Astrocyte of the spinal cord (primary cell): ENCODE measurements at regions not wholly inside any gene's neighbourhood (a gene's known extent, or its start where the extent isn't known, plus 50 kb on each side); places are given as distances from the start of the nearest gene placed in this dataset.

Source experiments
- DNase-seq: peaks from one replicate; pipeline ENCODE4 v3.0.0; 2011; ENCODE audit warnings: low read depth, low spot score
- H3K4me3 ChIP-seq: 2 replicates; pipeline ENCODE4 v1.5.1; 2011; ENCODE audit warnings: low read depth, mild to moderate bottlenecking, low read length, moderate library complexity
- in situ Hi-C: cut with HindIII; loops from 2 replicates; pipeline ENCODE4 v1.10.0; 2017; ENCODE audit warnings: low sequenced_read_pairs
- TF ChIP-seq, protein P1 (sequence below): IDR thresholded peaks from 2 replicates; pipeline ENCODE4 v1.5.1; 2012; ENCODE audit warnings: low read depth, mild to moderate bottlenecking, low read length, inconsistent platforms

DNA sequence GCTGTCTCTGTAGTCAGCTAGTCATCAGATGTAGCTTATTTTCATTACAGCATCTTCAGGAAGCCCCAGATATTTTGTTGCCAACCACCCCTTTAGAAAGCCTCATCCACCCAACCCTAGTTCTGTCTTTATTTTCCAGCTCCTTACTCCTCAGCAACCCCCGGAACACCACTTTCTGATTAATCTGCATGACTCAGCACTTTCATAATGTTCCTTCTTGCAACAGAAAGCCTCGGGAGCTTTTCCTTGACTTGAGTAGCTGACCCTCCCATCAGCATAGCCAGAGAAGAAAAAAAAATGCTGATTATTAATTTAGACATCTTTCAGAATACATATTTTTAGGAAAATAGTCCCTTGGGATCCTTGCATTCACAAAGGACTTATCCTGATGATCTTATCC, 244.0 kb upstream of the CXCL12 start:
- in situ Hi-C loops, result no loop called here

DNA sequence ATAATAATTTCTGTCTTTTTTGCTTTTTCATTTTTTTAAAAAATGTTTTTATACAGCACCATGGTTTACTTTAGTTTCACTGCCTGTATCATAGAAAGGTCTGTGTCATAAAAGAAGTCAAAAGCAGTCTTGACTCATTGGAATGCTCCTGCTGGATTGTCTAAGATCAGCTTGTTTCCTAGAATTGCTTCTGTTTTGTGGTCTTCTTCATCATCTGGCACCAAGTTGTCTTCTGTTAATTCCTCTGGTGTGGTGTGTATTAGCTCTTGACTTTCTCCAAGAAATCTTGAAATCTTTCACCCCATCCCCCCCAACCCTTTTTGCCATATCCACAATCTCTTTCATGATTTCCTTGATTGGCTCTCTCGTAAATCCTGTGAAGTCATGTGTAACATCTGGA, 250.3 kb upstream of the CXCL12 start:
- TF ChIP-seq, protein P1, sequence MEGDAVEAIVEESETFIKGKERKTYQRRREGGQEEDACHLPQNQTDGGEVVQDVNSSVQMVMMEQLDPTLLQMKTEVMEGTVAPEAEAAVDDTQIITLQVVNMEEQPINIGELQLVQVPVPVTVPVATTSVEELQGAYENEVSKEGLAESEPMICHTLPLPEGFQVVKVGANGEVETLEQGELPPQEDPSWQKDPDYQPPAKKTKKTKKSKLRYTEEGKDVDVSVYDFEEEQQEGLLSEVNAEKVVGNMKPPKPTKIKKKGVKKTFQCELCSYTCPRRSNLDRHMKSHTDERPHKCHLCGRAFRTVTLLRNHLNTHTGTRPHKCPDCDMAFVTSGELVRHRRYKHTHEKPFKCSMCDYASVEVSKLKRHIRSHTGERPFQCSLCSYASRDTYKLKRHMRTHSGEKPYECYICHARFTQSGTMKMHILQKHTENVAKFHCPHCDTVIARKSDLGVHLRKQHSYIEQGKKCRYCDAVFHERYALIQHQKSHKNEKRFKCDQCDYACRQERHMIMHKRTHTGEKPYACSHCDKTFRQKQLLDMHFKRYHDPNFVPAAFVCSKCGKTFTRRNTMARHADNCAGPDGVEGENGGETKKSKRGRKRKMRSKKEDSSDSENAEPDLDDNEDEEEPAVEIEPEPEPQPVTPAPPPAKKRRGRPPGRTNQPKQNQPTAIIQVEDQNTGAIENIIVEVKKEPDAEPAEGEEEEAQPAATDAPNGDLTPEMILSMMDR, result no peak
- H3K4me3 ChIP-seq, result no peak overlapping the region
- in situ Hi-C loops, result no loop called here
- DNase-seq, result no peak

More for the DNA sequence above, 244.0 kb upstream of the CXCL12 start:
- peak; percentile 78 for DNase-seq
- H3K4me3 ChIP-seq, result no peak overlapping the region
- TF ChIP-seq, protein P1, result no peak

DNA sequence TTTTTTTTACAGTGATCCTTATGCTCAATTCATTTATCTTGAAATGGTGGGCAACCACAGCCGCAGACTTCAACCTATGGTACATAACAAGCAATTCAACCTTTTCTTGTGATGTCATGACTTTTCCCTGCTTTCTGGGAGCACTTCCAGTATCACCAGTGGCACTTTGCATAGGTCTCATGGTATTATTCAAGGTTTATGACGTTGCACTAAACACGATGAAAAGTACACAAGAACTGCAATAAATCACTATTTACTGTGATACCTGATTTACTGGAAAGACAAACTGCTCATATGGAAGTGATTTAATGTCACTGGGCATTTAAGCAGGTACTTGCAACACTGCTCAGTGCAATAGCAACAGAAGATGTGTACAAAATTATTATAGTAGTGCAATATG, 251.7 kb upstream of the CXCL12 start:
- no peak for DNase-seq
- TF ChIP-seq, protein P1, result no peak
- no peak overlapping the region for H3K4me3 ChIP-seq
- in situ Hi-C loops, result no loop called here

DNA sequence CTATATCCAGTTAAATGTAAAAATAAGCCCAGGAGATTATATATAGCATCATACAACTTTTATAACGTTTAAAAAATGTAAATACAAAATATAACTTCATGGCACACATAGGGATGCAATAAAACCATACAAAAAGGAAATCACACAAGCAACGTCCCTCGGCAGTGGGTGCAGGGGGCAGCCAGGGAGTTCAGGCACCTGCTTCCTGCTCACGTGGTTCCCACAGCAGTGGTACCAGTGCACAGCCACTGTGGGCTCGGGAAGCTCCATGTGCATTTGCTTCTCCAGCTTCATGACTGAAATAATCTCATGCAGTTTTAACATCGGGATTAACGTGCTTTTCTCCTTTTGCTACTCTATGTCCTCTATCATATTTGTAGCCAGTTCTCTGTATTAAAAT, 255.5 kb upstream of the CXCL12 start:
- in situ Hi-C loops, result no loop called here
- TF ChIP-seq, protein P1, result no peak
- no peak overlapping the region for H3K4me3 ChIP-seq
- no peak for DNase-seq

DNA sequence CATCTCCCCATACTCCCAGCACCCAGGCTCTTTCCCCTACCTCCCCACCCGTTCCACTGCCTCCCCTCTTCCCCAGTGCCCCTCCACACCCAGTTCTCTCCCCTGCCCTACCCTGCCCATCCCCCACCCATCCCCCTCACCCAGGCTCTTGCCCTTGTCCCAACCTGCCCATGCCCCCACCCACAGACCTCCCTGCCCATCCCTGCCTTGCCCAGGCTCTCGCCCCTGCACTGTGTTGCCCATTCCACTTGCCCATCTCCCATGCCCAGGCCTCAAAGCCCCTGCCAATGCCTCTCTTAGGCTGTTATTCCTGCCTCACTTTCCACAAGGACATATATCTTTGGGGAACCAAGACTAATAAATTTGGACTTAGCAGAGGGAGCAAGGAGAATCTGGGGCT, 262.6 kb upstream of the CXCL12 start:
- in situ Hi-C loops, result no loop called here
- TF ChIP-seq, protein P1, result no peak

DNA sequence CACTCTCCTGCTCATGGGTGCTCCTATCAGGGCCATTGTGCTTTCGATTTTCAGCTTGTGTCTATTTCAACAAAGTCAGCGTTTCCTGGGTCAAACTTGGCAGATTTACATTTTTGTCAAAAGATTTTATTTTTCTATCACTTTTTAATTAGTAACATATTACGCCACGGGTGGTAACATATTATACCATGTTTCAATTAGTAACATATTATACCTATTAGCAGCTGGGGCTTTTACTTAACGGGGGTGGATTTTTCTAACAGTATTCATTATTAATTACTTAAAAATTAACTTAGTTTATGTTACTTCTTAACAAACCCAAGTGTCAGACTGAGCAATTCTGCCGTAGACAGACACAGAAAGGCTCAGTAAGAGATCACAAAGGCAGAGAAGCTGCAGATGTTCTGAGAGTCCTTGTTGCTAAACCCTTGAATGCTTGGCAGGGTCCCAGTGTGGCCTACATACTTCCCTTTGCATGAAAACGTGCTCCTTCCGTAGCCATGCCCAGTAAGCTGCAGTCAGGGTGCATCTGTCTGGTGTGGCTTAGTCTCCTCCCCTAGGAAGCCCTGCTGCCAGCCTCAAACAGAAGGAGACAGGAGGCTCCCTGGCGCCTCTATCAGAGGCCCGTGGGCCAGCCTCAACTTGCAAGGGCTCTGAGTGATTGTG, 263.1 kb upstream of the CXCL12 start:
- TF ChIP-seq, protein P1, result no peak
- DNase-seq, result peak; percentile 30
- H3K4me3 ChIP-seq, result no peak overlapping the region
- in situ Hi-C loops, result no loop called here

More for the DNA sequence above, 262.6 kb upstream of the CXCL12 start:
- no peak overlapping the region for H3K4me3 ChIP-seq
- no peak for DNase-seq
